CD8-positive, alpha-beta memory T cell (primary cell): ENCODE measurements at regions not wholly inside any gene's neighbourhood (a gene's known extent, or its start where the extent isn't known, plus 50 kb on each side); places are given as distances from the start of the nearest gene placed in this dataset.

ENCODE experiments used
- CTCF ChIA-PET: fragments of 350-600 bp; sonication (Branson Sonifier 250); formaldehyde crosslinking; loops from one replicate; lab custom pipeline; 2021; ENCODE audit warnings: antibody characterized with exemption; lab: Charles Lee
- POLR2A ChIA-PET: fragments of 350-600 bp; sonication (Branson Sonifier 250); formaldehyde crosslinking; loops from one replicate; lab custom pipeline; 2021; ENCODE audit warnings: antibody characterized with exemption; lab: Charles Lee
- DNase-seq, 5 donors: peaks; one replicate each; pipeline versions ENCODE4 v3.0.0 to v3.0.0-alpha.2; 2020 to 2022; ENCODE audit warnings: mixed read lengths in 1 of 5
- H3K27ac ChIP-seq: one replicate; pipeline ENCODE4 v1.7.0; 2013; ENCODE audit warnings: low read depth, mild to moderate bottlenecking, low read length, moderate library complexity
- H3K27me3 ChIP-seq: 2 replicates; pipeline ENCODE4 v1.7.0; 2013; ENCODE audit warnings: low read length, mild to moderate bottlenecking; ENCODE audit not compliant: insufficient read depth, poor library complexity, severe bottlenecking
- H3K36me3 ChIP-seq: 2 replicates; pipeline ENCODE4 v1.7.0; 2013; ENCODE audit warnings: mild to moderate bottlenecking, low read length, moderate library complexity; ENCODE audit not compliant: insufficient read depth
- H3K4me1 ChIP-seq: 2 replicates; pipeline ENCODE4 v1.7.0; 2013; ENCODE audit warnings: mild to moderate bottlenecking, low read length, moderate library complexity; ENCODE audit not compliant: insufficient read depth
- H3K4me3 ChIP-seq: 2 replicates; pipeline ENCODE4 v1.7.0; 2013; ENCODE audit warnings: mild to moderate bottlenecking, low read length
- H3K9me3 ChIP-seq: 2 replicates; pipeline ENCODE4 v1.7.0; 2013; ENCODE audit warnings: mild to moderate bottlenecking, low read length
- H3K27ac Mint-ChIP-seq, 8 donors: one replicate each; pipeline ENCODE4 v1.8.0; 2020 to 2021; ENCODE audit warnings: mixed read lengths in 8 of 8, mild to moderate bottlenecking in 6 of 8, inconsistent platforms in 3 of 8, moderate library complexity in 3 of 8
- H3K27me3 Mint-ChIP-seq, 2 donors: one replicate each; pipeline ENCODE4 v1.8.0; 2020 to 2021; ENCODE audit warnings: mixed read lengths in 2 of 2, mild to moderate bottlenecking in 1 of 2, moderate library complexity in 1 of 2
- H3K36me3 Mint-ChIP-seq, 3 donors: one replicate each; pipeline ENCODE4 v1.8.0; 2020 to 2021; ENCODE audit warnings: mixed read lengths in 3 of 3, inconsistent platforms in 1 of 3, mild to moderate bottlenecking in 1 of 3
- H3K4me1 Mint-ChIP-seq, 3 donors: one replicate each; pipeline ENCODE4 v1.8.0; 2020 to 2021; ENCODE audit warnings: mixed read lengths in 3 of 3, inconsistent platforms in 1 of 3, mild to moderate bottlenecking in 1 of 3
- H3K4me3 Mint-ChIP-seq, 7 donors: one replicate each; pipeline ENCODE4 v1.8.0; 2020 to 2021; ENCODE audit warnings: mixed read lengths in 7 of 7, mild to moderate bottlenecking in 6 of 7, moderate library complexity in 4 of 7, inconsistent platforms in 2 of 7
- H3K9me3 Mint-ChIP-seq, 5 donors: one replicate each; pipeline ENCODE4 v1.8.0; 2020 to 2022; ENCODE audit warnings: mixed read lengths in 5 of 5, mild to moderate bottlenecking in 3 of 5, moderate library complexity in 2 of 5, inconsistent platforms in 1 of 5

- H3K9me3 Mint-ChIP-seq: peaks cover 0 to 2% (median 0%) of the 10 kb centered on the region in 5 donors
- H3K27ac Mint-ChIP-seq: no peak overlapping the region
- no peak overlapping the region for H3K4me3 Mint-ChIP-seq
- peaks cover 3% of the 10 kb centered on the region for H3K27me3 ChIP-seq
- H3K27me3 Mint-ChIP-seq: peaks cover 8 to 35% of the 10 kb centered on the region in 2 donors
- H3K4me1 Mint-ChIP-seq: no peaks in the 10 kb centered on the region
- ChIA-PET CTCF (no interaction called here), POLR2A (no interaction called here)
- H3K4me3 ChIP-seq: no peak overlapping the region
- H3K27ac ChIP-seq: no peak overlapping the region
- H3K36me3 ChIP-seq: no peaks in the 10 kb centered on the region
- H3K4me1 ChIP-seq: no peaks in the 10 kb centered on the region
- no peak for DNase-seq
- no peaks in the 10 kb centered on the region for H3K36me3 Mint-ChIP-seq
- no peaks in the 10 kb centered on the region for H3K9me3 ChIP-seq
These were observed 184.9 kb downstream of the CDCA7 start for GRCh38 chr2:173539615-173540014.

GRCh38 chr2:173544641-173545363, 190.1 kb downstream of the CDCA7 start:
- no peaks in the 10 kb centered on the region for H3K36me3 Mint-ChIP-seq
- Histone ChIP-seq H3K27ac (no peak overlapping the region), H3K4me1 (no peaks in the 10 kb centered on the region), H3K27me3 (no peaks in the 10 kb centered on the region), H3K4me3 (no peak overlapping the region), H3K9me3 (no peaks in the 10 kb centered on the region), H3K36me3 (no peaks in the 10 kb centered on the region)
- H3K4me1 Mint-ChIP-seq: no peaks in the 10 kb centered on the region
- H3K4me3 Mint-ChIP-seq: no peak overlapping the region
- no peak for DNase-seq
- H3K27ac Mint-ChIP-seq: no peak overlapping the region
- H3K9me3 Mint-ChIP-seq: peaks cover 0 to 2% (median 0%) of the 10 kb centered on the region in 5 donors
- ChIA-PET POLR2A (no interaction called here), CTCF (no interaction called here)
- peaks cover 5 to 17% of the 10 kb centered on the region in 2 donors for H3K27me3 Mint-ChIP-seq

- H3K4me1 ChIP-seq: no peaks in the 10 kb centered on the region
- peaks cover 5 to 18% of the 10 kb centered on the region in 2 donors for H3K27me3 Mint-ChIP-seq
- POLR2A ChIA-PET: no interaction called here
- H3K27ac Mint-ChIP-seq: no peak overlapping the region
- H3K9me3 ChIP-seq: no peaks in the 10 kb centered on the region
- no peaks in the 10 kb centered on the region for H3K4me1 Mint-ChIP-seq
- H3K27me3 ChIP-seq: no peaks in the 10 kb centered on the region
- H3K4me3 ChIP-seq: no peak overlapping the region
- no peaks in the 10 kb centered on the region for H3K36me3 Mint-ChIP-seq
- no peak overlapping the region for H3K4me3 Mint-ChIP-seq
- CTCF ChIA-PET: no interaction called here
- peaks cover 0 to 5% (median 0%) of the 10 kb centered on the region in 5 donors for H3K9me3 Mint-ChIP-seq
- no peaks in the 10 kb centered on the region for H3K36me3 ChIP-seq
- H3K27ac ChIP-seq: no peak overlapping the region
- DNase-seq: no peak
These were observed 190.7 kb downstream of the CDCA7 start for GRCh38 chr2:173545364-173545763.

GRCh38 chr2:173547499-173547898, 192.8 kb downstream of the CDCA7 start:
- Histone ChIP-seq H3K27me3 (no peaks in the 10 kb centered on the region), H3K4me1 (no peaks in the 10 kb centered on the region), H3K27ac (no peak overlapping the region), H3K9me3 (no peaks in the 10 kb centered on the region), H3K36me3 (no peaks in the 10 kb centered on the region), H3K4me3 (no peak overlapping the region)
- no peak overlapping the region for H3K27ac Mint-ChIP-seq
- peaks cover 0 to 5% (median 0%) of the 10 kb centered on the region in 5 donors for H3K9me3 Mint-ChIP-seq
- H3K36me3 Mint-ChIP-seq: peaks cover 0 to 2% (median 0%) of the 10 kb centered on the region in 3 donors
- CTCF ChIA-PET: no interaction called here
- H3K27me3 Mint-ChIP-seq: peaks cover 12 to 24% of the 10 kb centered on the region in 2 donors
- no peak for DNase-seq
- no peaks in the 10 kb centered on the region for H3K4me1 Mint-ChIP-seq
- H3K4me3 Mint-ChIP-seq: no peak overlapping the region
- POLR2A ChIA-PET: no interaction called here

- Histone ChIP-seq H3K4me1 (no peaks in the 10 kb centered on the region), H3K4me3 (no peak overlapping the region), H3K9me3 (no peaks in the 10 kb centered on the region), H3K36me3 (no peaks in the 10 kb centered on the region), H3K27ac (no peak overlapping the region), H3K27me3 (peaks cover 3% of the 10 kb centered on the region)
- no peak for DNase-seq
- Mint-ChIP-seq H3K9me3 (peaks cover 0 to 4% (median 0%) of the 10 kb centered on the region in 5 donors), H3K4me3 (no peak overlapping the region), H3K4me1 (no peaks in the 10 kb centered on the region), H3K27ac (no peak overlapping the region), H3K36me3 (peaks cover 0 to 2% (median 0%) of the 10 kb centered on the region in 3 donors), H3K27me3 (peaks cover 11 to 30% of the 10 kb centered on the region in 2 donors)
- ChIA-PET POLR2A (no interaction called here), CTCF (no interaction called here)
These were observed 195.5 kb downstream of the CDCA7 start for GRCh38 chr2:173550143-173550542.

- H3K27me3 Mint-ChIP-seq: peaks cover 11 to 35% of the 10 kb centered on the region in 2 donors
- H3K9me3 ChIP-seq: no peaks in the 10 kb centered on the region
- peaks cover 0 to 2% (median 0%) of the 10 kb centered on the region in 3 donors for H3K36me3 Mint-ChIP-seq
- no peaks in the 10 kb centered on the region for H3K4me1 Mint-ChIP-seq
- no peak overlapping the region for H3K27ac ChIP-seq
- no peak for DNase-seq
- no peaks in the 10 kb centered on the region for H3K4me1 ChIP-seq
- POLR2A ChIA-PET: no interaction called here
- no peaks in the 10 kb centered on the region for H3K36me3 ChIP-seq
- CTCF ChIA-PET: no interaction called here
- no peak overlapping the region for H3K4me3 ChIP-seq
- H3K27me3 ChIP-seq: peaks cover 3% of the 10 kb centered on the region
- no peak overlapping the region for H3K4me3 Mint-ChIP-seq
- H3K27ac Mint-ChIP-seq: no peak overlapping the region
- peaks cover 0 to 4% (median 0%) of the 10 kb centered on the region in 5 donors for H3K9me3 Mint-ChIP-seq
These were observed 197.9 kb downstream of the CDCA7 start for GRCh38 chr2:173552531-173552930.

- H3K4me1 ChIP-seq: no peaks in the 10 kb centered on the region
- no peak overlapping the region for H3K4me3 Mint-ChIP-seq
These were observed 198.9 kb downstream of the CDCA7 start for GRCh38 chr2:173553593-173553992.

GRCh38 chr2:173555833-173556232, 201.2 kb downstream of the CDCA7 start:
- Mint-ChIP-seq H3K4me3 (no peak overlapping the region), H3K9me3 (peaks cover 0 to 3% (median 0%) of the 10 kb centered on the region in 5 donors), H3K27me3 (peaks cover 6 to 40% of the 10 kb centered on the region in 2 donors), H3K36me3 (peaks cover 0 to 2% (median 0%) of the 10 kb centered on the region in 3 donors), H3K27ac (no peak overlapping the region), H3K4me1 (peaks cover 0 to 18% (median 15%) of the 10 kb centered on the region in 3 donors)
- H3K36me3 ChIP-seq: no peaks in the 10 kb centered on the region
- DNase-seq: no peak
- H3K4me1 ChIP-seq: no peaks in the 10 kb centered on the region
- ChIA-PET CTCF (no interaction called here), POLR2A (no interaction called here)
- H3K4me3 ChIP-seq: no peak overlapping the region
- peaks cover 3% of the 10 kb centered on the region for H3K27me3 ChIP-seq
- no peak overlapping the region for H3K27ac ChIP-seq
- H3K9me3 ChIP-seq: no peaks in the 10 kb centered on the region

More at GRCh38 chr2:173553593-173553992, 198.9 kb downstream of the CDCA7 start:
- no peak overlapping the region for H3K27ac Mint-ChIP-seq
- Histone ChIP-seq H3K27me3 (peaks cover 3% of the 10 kb centered on the region), H3K9me3 (no peaks in the 10 kb centered on the region), H3K27ac (no peak overlapping the region), H3K36me3 (no peaks in the 10 kb centered on the region), H3K4me3 (no peak overlapping the region)
- H3K27me3 Mint-ChIP-seq: peaks cover 11 to 43% of the 10 kb centered on the region in 2 donors
- H3K4me1 Mint-ChIP-seq: no peaks in the 10 kb centered on the region
- ChIA-PET POLR2A (no interaction called here), CTCF (no interaction called here)
- H3K9me3 Mint-ChIP-seq: peaks cover 0 to 4% (median 1%) of the 10 kb centered on the region in 5 donors
- no peak for DNase-seq
- H3K36me3 Mint-ChIP-seq: peaks cover 0 to 2% (median 0%) of the 10 kb centered on the region in 3 donors
